GM19438 (cell line): ENCODE measurements at regions not wholly inside any gene's neighbourhood (a gene's known extent, or its start where the extent isn't known, plus 50 kb on each side); places are given as distances from the start of the nearest gene placed in this dataset.
A peak's percentile ranks its signal among the peaks of the same experiment; 100 is the strongest.

Experiments used
- ATAC-seq: cut with Tn5 transposase; IDR thresholded peaks from one replicate; pipeline ENCODE4 v1.9.1; 2021; ENCODE audit warnings: low read depth; ENCODE audit not compliant: unreplicated experiment

- peak; percentile 7 for ATAC-seq
Measured at GRCh38 chr11:95296165-95296564, 65.2 kb upstream of the SESN3 start.

GRCh38 chr11:95295382-95296149, 64.6 kb upstream of the SESN3 start:
- no peak for ATAC-seq

GRCh38 chr11:95294701-95295100, 63.7 kb upstream of the SESN3 start:
- ATAC-seq: no peak

- no peak for ATAC-seq
Measured at GRCh38 chr11:95293116-95293515, 62.1 kb upstream of the SESN3 start.

GRCh38 chr11:95291946-95292345, 60.9 kb upstream of the SESN3 start:
- ATAC-seq: no peak

- ATAC-seq: no peak
Measured at GRCh38 chr11:95289378-95290101, 58.5 kb upstream of the SESN3 start.

- ATAC-seq: no peak
Measured at GRCh38 chr11:95284057-95285052, 53.4 kb upstream of the SESN3 start.

- no peak for ATAC-seq
Measured at GRCh38 chr11:95283650-95284049, 52.6 kb upstream of the SESN3 start.

GRCh38 chr11:95283146-95283545, 52.1 kb upstream of the SESN3 start:
- ATAC-seq: no peak

GRCh38 chr11:95282291-95282751, 51.3 kb upstream of the SESN3 start:
- no peak for ATAC-seq
